GM23338 (cell line): ENCODE measurements at regions not wholly inside any gene's neighbourhood (a gene's known extent, or its start where the extent isn't known, plus 50 kb on each side); places are given as distances from the start of the nearest gene placed in this dataset.

Source experiments
- CREB1 ChIP-seq: fragments of 250-450 bp; sonication (Bioruptor Pico); IDR thresholded peaks from 2 replicates; pipeline ENCODE4 v1.5.0; 2020; ENCODE audit warnings: low read depth, mild to moderate bottlenecking, moderate library complexity
- CTCF ChIP-seq, 2 experiments: fragments of 200-600 bp in 1 of 2; sonication (generic) in 1 of 2; conservative IDR thresholded peaks; 2 replicates each; pipeline versions ENCODE4 v1.5.1 to v1.6.1; 2016 to 2017; ENCODE audit warnings: antibody characterized with exemption in 2 of 2, low read depth in 2 of 2, mild to moderate bottlenecking in 2 of 2, moderate library complexity in 1 of 2
- REST ChIP-seq: IDR thresholded peaks from one replicate; pipeline ENCODE4 v1.6.1; 2018; ENCODE audit warnings: antibody characterized with exemption; ENCODE audit not compliant: unreplicated experiment

GRCh38 chr11:95414217-95414616, 183.2 kb upstream of the SESN3 start:
- no peak for TF ChIP-seq CREB1 (CRISPR knock-in tag)
- no peak for TF ChIP-seq CTCF (conservative IDR thresholded peaks at IDR 0.05; ENCODE audit: low read depth in 2 of 2)
- no peak for TF ChIP-seq REST
